Keratinocyte (primary cell): ENCODE measurements at regions not wholly inside any gene's neighbourhood (a gene's known extent, or its start where the extent isn't known, plus 50 kb on each side); places are given as distances from the start of the nearest gene placed in this dataset.

ENCODE experiments used
- DNase-seq: peaks from one replicate; pipeline ENCODE4 v3.0.0-alpha.2; 2011; ENCODE audit warnings: low read depth, missing footprints, low spot score
- FAIRE-seq: peaks from 2 replicates; lab custom pipeline; 2011; peaks lifted over from hg19 to GRCh38; lab: Jason Lieb, UNC
- H2AFZ ChIP-seq: 2 replicates; pipeline ENCODE4 v1.6.0; 2012; ENCODE audit warnings: low read length, control low read depth, inconsistent platforms; ENCODE audit not compliant: control insufficient read depth
- H3K27ac ChIP-seq: 2 replicates; pipeline ENCODE4 v1.5.1; 2011; ENCODE audit warnings: low read length; ENCODE audit not compliant: control insufficient read depth, insufficient read depth
- H3K27me3 ChIP-seq: 3 replicates; pipeline ENCODE4 v1.6.0; 2011; ENCODE audit warnings: low read length; ENCODE audit not compliant: control insufficient read depth, insufficient read depth; ENCODE audit errors: extremely low read depth
- H3K36me3 ChIP-seq, 2 experiments: 2 replicates in 1 of 2; 3 replicates in 1 of 2; pipeline ENCODE4 v1.5.1; 2011; ENCODE audit warnings: low read length in 2 of 2, mild to moderate bottlenecking in 1 of 2; ENCODE audit not compliant: control insufficient read depth in 2 of 2, insufficient read depth in 2 of 2; ENCODE audit errors: extremely low read depth in 1 of 2
- H3K4me1 ChIP-seq: 3 replicates; pipeline ENCODE4 v1.5.1; 2011; ENCODE audit warnings: low read length; ENCODE audit not compliant: control insufficient read depth, insufficient read depth; ENCODE audit errors: extremely low read depth
- H3K4me2 ChIP-seq: 3 replicates; pipeline ENCODE4 v1.6.0; 2011; ENCODE audit warnings: low read depth, low read length; ENCODE audit not compliant: control insufficient read depth, insufficient read depth; ENCODE audit errors: extremely low read depth
- H3K4me3 ChIP-seq, 3 experiments: fragments of 200-600 bp in 1 of 3; sonication (generic) in 1 of 3; 2 replicates in 2 of 3; 3 replicates in 1 of 3; pipeline ENCODE4 v1.5.1; 2011 to 2016; ENCODE audit warnings: low read length in 3 of 3, mild to moderate bottlenecking in 3 of 3, control low read depth in 2 of 3, inconsistent platforms in 1 of 3, low read depth in 1 of 3, mixed read lengths in 1 of 3, mixed run types in 1 of 3, moderate library complexity in 1 of 3; ENCODE audit not compliant: control insufficient read depth in 2 of 3, insufficient read depth in 2 of 3; ENCODE audit errors: extremely low read depth in 1 of 3
- H3K79me2 ChIP-seq: 2 replicates; pipeline ENCODE4 v1.6.0; 2012; ENCODE audit warnings: low read length; ENCODE audit not compliant: control insufficient read depth, insufficient read depth
- H3K9ac ChIP-seq: 3 replicates; pipeline ENCODE4 v1.6.0; 2011; ENCODE audit warnings: low read length; ENCODE audit not compliant: control insufficient read depth, insufficient read depth; ENCODE audit errors: extremely low read depth
- H3K9me1 ChIP-seq: 3 replicates; pipeline ENCODE4 v1.6.0; 2011; ENCODE audit warnings: low read length; ENCODE audit not compliant: control insufficient read depth, insufficient read depth; ENCODE audit errors: extremely low read depth
- H3K9me3 ChIP-seq: 2 replicates; pipeline ENCODE4 v1.5.1; 2012; ENCODE audit warnings: low read depth, low read length; ENCODE audit not compliant: control insufficient read depth
- H4K20me1 ChIP-seq: 3 replicates; pipeline ENCODE4 v1.6.0; 2011; ENCODE audit warnings: low read length; ENCODE audit not compliant: control insufficient read depth, insufficient read depth; ENCODE audit errors: extremely low read depth
- CTCF ChIP-seq, 3 experiments: IDR thresholded peaks in 1 of 3; conservative IDR thresholded peaks in 1 of 3; optimal IDR thresholded peaks in 1 of 3; 2 replicates in 2 of 3; 3 replicates in 1 of 3; pipeline versions ENCODE3 to v1.5.1; 2011; ENCODE audit warnings: low read length in 3 of 3, mild to moderate bottlenecking in 3 of 3, moderate library complexity in 2 of 3, control low read depth in 1 of 3, inconsistent platforms in 1 of 3; ENCODE audit not compliant: insufficient read depth in 2 of 3; ENCODE audit errors: extremely low read depth in 1 of 3
- EZH2 ChIP-seq: IDR thresholded peaks from one replicate; pipeline ENCODE4 v1.6.1; 2012; ENCODE audit warnings: inconsistent platforms, mild to moderate bottlenecking, low read length, moderate library complexity
- dilution Hi-C: fragments of 300-500 bp; cut with MboI; formaldehyde crosslinking; loops from one replicate; pipeline ENCODE4 v1.7.0; 2020; ENCODE audit warnings: low sequenced_read_pairs; ENCODE audit not compliant: extremely low pct_ligation_motif_present

- no peak overlapping the region for H2AFZ ChIP-seq
- H3K9me3 ChIP-seq: no peaks in the 10 kb centered on the region
- H3K27me3 ChIP-seq: peaks cover 43% of the 10 kb centered on the region
- H3K79me2 ChIP-seq: no peaks in the 10 kb centered on the region
- dilution Hi-C loops: no loop called here
- H3K9me1 ChIP-seq: no peaks in the 10 kb centered on the region
- no peak overlapping the region for H3K4me3 ChIP-seq
- no peak for TF ChIP-seq EZH2
- TF ChIP-seq CTCF (optimal IDR thresholded peaks at IDR 0.05 in 1 of 3, IDR thresholded peaks at IDR 0.05 in 1 of 3, conservative IDR thresholded peaks at IDR 0.05 in 1 of 3; ENCODE audit: extremely low read depth in 1 of 3, insufficient read depth in 2 of 3, low read length in 3 of 3): no peak
- DNase-seq (no peak), FAIRE-seq (no peak)
- H4K20me1 ChIP-seq: no peaks in the 10 kb centered on the region
- H3K27ac ChIP-seq: no peak overlapping the region
- H3K36me3 ChIP-seq: no peaks in the 10 kb centered on the region
- no peaks in the 10 kb centered on the region for H3K4me1 ChIP-seq
- H3K4me2 ChIP-seq: no peak overlapping the region
- H3K9ac ChIP-seq: no peak overlapping the region
These were observed 219.0 kb upstream of the LINGO1 start for GRCh38 chr15:77851691-77852090.

GRCh38 chr15:77851086-77851485 is 218.4 kb upstream of the LINGO1 start:
- dilution Hi-C loops: no loop called here
- Histone ChIP-seq H3K79me2 (no peaks in the 10 kb centered on the region), H3K4me3 (no peak overlapping the region), H3K9me1 (no peaks in the 10 kb centered on the region), H3K27me3 (peaks cover 43% of the 10 kb centered on the region), H3K4me1 (no peaks in the 10 kb centered on the region), H3K4me2 (no peak overlapping the region), H3K36me3 (no peaks in the 10 kb centered on the region), H2AFZ (no peak overlapping the region), H3K27ac (no peak overlapping the region), H3K9me3 (no peaks in the 10 kb centered on the region), H4K20me1 (no peaks in the 10 kb centered on the region), H3K9ac (no peak overlapping the region)
- no peak for DNase-seq
- TF ChIP-seq EZH2 (no peak), CTCF (optimal IDR thresholded peaks at IDR 0.05 in 1 of 3, IDR thresholded peaks at IDR 0.05 in 1 of 3, conservative IDR thresholded peaks at IDR 0.05 in 1 of 3; ENCODE audit: extremely low read depth in 1 of 3, insufficient read depth in 2 of 3, low read length in 3 of 3) (no peak)
- FAIRE-seq: no peak
